Astrocyte (in vitro differentiated cells and primary cell): ENCODE measurements at regions not wholly inside any gene's neighbourhood (a gene's known extent, or its start where the extent isn't known, plus 50 kb on each side); places are given as distances from the start of the nearest gene placed in this dataset.

Experiments used
- DNase-seq: peaks from one replicate; pipeline ENCODE4 v3.0.0-alpha.2; 2010; ENCODE audit warnings: low read depth
- FAIRE-seq: peaks from 2 replicates; lab custom pipeline; 2011; peaks lifted over from hg19 to GRCh38; lab: Jason Lieb, UNC
- H2AFZ ChIP-seq: 2 replicates; pipeline ENCODE4 v1.6.0; 2012; ENCODE audit warnings: low read depth, low read length, inconsistent platforms
- H3K27ac ChIP-seq: 2 replicates; pipeline ENCODE4 v1.5.1; 2011; ENCODE audit warnings: low read depth, low read length, inconsistent platforms
- H3K27me3 ChIP-seq: 2 replicates; pipeline ENCODE4 v1.6.0; 2011; ENCODE audit warnings: low read length, inconsistent platforms; ENCODE audit not compliant: insufficient read depth
- H3K36me3 ChIP-seq: 2 replicates; pipeline ENCODE4 v1.5.1; 2011; ENCODE audit warnings: low read length, inconsistent platforms; ENCODE audit not compliant: insufficient read depth
- H3K4me1 ChIP-seq: 2 replicates; pipeline ENCODE4 v1.5.1; 2011; ENCODE audit warnings: low read length, inconsistent platforms; ENCODE audit not compliant: insufficient read depth
- H3K4me2 ChIP-seq: 2 replicates; pipeline ENCODE4 v1.6.0; 2012; ENCODE audit warnings: low read length, inconsistent platforms
- H3K4me3 ChIP-seq: 2 replicates; pipeline ENCODE4 v1.5.1; 2011; ENCODE audit warnings: low read depth, mild to moderate bottlenecking, low read length, inconsistent platforms; ENCODE audit not compliant: insufficient read depth
- H3K79me2 ChIP-seq: 2 replicates; pipeline ENCODE4 v1.6.0; 2012; ENCODE audit warnings: mild to moderate bottlenecking, low read length, inconsistent platforms; ENCODE audit not compliant: insufficient read depth
- H3K9ac ChIP-seq: 2 replicates; pipeline ENCODE4 v1.6.0; 2012; ENCODE audit warnings: mild to moderate bottlenecking, low read length, inconsistent platforms
- H3K9me3 ChIP-seq: 2 replicates; pipeline ENCODE4 v1.5.1; 2012; ENCODE audit warnings: low read depth, mild to moderate bottlenecking, low read length, inconsistent platforms; ENCODE audit not compliant: insufficient read depth
- H4K20me1 ChIP-seq: 2 replicates; pipeline ENCODE4 v1.6.0; 2012; ENCODE audit warnings: low read length, inconsistent platforms; ENCODE audit not compliant: insufficient read depth
- H3K27ac Mint-ChIP-seq: one replicate; pipeline ENCODE4 v1.8.0; 2021; ENCODE audit warnings: mild to moderate bottlenecking, mixed read lengths; ENCODE audit not compliant: unreplicated experiment
- H3K27me3 Mint-ChIP-seq: one replicate; pipeline ENCODE4 v1.8.0; 2021; ENCODE audit warnings: low read depth, mixed read lengths; ENCODE audit not compliant: unreplicated experiment
- H3K36me3 Mint-ChIP-seq: one replicate; pipeline ENCODE4 v1.8.0; 2021; ENCODE audit warnings: low read depth, mixed read lengths; ENCODE audit not compliant: unreplicated experiment
- H3K4me1 Mint-ChIP-seq: one replicate; pipeline ENCODE4 v1.8.0; 2021; ENCODE audit warnings: low read depth, mixed read lengths; ENCODE audit not compliant: unreplicated experiment
- H3K4me3 Mint-ChIP-seq: one replicate; pipeline ENCODE4 v1.8.0; 2021; ENCODE audit warnings: mild to moderate bottlenecking, moderate library complexity, mixed read lengths; ENCODE audit not compliant: unreplicated experiment
- H3K9me3 Mint-ChIP-seq: one replicate; pipeline ENCODE4 v1.8.0; 2021; ENCODE audit warnings: mild to moderate bottlenecking, mixed read lengths; ENCODE audit not compliant: unreplicated experiment
- EZH2 ChIP-seq: IDR thresholded peaks from 2 replicates; pipeline ENCODE4 v1.6.1; 2012; ENCODE audit warnings: mild to moderate bottlenecking, low read length, inconsistent platforms; ENCODE audit not compliant: insufficient read depth
- TF ChIP-seq, protein P1 (sequence below): IDR thresholded peaks from 2 replicates; pipeline ENCODE4 v1.5.1; 2011; ENCODE audit warnings: low read depth, mild to moderate bottlenecking, inconsistent platforms, low read length, moderate library complexity; ENCODE audit not compliant: insufficient read depth

DNA sequence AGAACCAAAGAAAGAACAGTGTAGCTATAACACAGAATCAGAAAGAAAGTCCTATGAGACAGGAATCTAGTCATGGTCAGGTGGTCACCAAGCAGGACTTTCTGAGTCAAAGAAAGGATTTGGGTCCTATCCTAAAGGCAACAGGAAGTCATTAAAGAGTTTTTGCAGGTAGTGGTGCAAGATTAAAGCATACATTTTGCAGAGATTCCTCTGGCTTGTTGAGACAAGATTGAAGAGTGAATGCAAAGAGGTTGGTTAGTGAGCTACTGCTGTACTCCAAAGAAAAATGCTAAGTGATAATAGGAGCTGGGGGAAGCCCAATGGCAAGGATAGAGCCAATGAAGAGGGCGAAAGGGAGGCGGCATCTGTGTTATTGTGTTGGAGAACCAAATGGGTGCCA lies 300.5 kb upstream of the KIF2A start:
- Histone ChIP-seq H4K20me1 (no peaks in the 10 kb centered on the region), H3K4me1 (no peaks in the 10 kb centered on the region), H3K27ac (no peak overlapping the region), H3K27me3 (no peaks in the 10 kb centered on the region), H3K4me2 (no peak overlapping the region), H3K4me3 (no peak overlapping the region), H3K36me3 (no peaks in the 10 kb centered on the region), H3K79me2 (no peaks in the 10 kb centered on the region), H3K9me3 (no peaks in the 10 kb centered on the region), H2AFZ (no peak overlapping the region), H3K9ac (no peak overlapping the region)
- Mint-ChIP-seq H3K36me3 (no peaks in the 10 kb centered on the region), H3K4me3 (no peak overlapping the region), H3K4me1 (peaks cover 3% of the 10 kb centered on the region), H3K9me3 (peaks cover 7% of the 10 kb centered on the region), H3K27ac (no peak overlapping the region), H3K27me3 (peaks cover 6% of the 10 kb centered on the region)
- FAIRE-seq, result no peak
- TF ChIP-seq, protein P1, sequence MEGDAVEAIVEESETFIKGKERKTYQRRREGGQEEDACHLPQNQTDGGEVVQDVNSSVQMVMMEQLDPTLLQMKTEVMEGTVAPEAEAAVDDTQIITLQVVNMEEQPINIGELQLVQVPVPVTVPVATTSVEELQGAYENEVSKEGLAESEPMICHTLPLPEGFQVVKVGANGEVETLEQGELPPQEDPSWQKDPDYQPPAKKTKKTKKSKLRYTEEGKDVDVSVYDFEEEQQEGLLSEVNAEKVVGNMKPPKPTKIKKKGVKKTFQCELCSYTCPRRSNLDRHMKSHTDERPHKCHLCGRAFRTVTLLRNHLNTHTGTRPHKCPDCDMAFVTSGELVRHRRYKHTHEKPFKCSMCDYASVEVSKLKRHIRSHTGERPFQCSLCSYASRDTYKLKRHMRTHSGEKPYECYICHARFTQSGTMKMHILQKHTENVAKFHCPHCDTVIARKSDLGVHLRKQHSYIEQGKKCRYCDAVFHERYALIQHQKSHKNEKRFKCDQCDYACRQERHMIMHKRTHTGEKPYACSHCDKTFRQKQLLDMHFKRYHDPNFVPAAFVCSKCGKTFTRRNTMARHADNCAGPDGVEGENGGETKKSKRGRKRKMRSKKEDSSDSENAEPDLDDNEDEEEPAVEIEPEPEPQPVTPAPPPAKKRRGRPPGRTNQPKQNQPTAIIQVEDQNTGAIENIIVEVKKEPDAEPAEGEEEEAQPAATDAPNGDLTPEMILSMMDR, result no peak
- no peak for TF ChIP-seq EZH2
- DNase-seq, result no peak

GRCh38 chr5:62007457-62007856 lies 298.5 kb upstream of the KIF2A start:
- Histone ChIP-seq H3K9ac (no peak overlapping the region), H3K9me3 (no peaks in the 10 kb centered on the region), H2AFZ (no peak overlapping the region), H3K36me3 (no peaks in the 10 kb centered on the region), H3K4me2 (no peak overlapping the region), H4K20me1 (no peaks in the 10 kb centered on the region), H3K79me2 (no peaks in the 10 kb centered on the region), H3K4me1 (no peaks in the 10 kb centered on the region), H3K27me3 (peaks cover 2% of the 10 kb centered on the region), H3K4me3 (no peak overlapping the region), H3K27ac (no peak overlapping the region)
- Mint-ChIP-seq H3K4me1 (no peaks in the 10 kb centered on the region), H3K36me3 (no peaks in the 10 kb centered on the region), H3K27me3 (peaks cover 13% of the 10 kb centered on the region), H3K9me3 (peaks cover 5% of the 10 kb centered on the region), H3K27ac (no peak overlapping the region), H3K4me3 (no peak overlapping the region)
- no peak for DNase-seq
- TF ChIP-seq EZH2, result no peak
- TF ChIP-seq, protein P1, result no peak
- no peak for FAIRE-seq

- H3K27ac Mint-ChIP-seq, result no peak overlapping the region
- H3K4me1 ChIP-seq, result no peaks in the 10 kb centered on the region
- H2AFZ ChIP-seq, result no peak overlapping the region
- H3K4me3 Mint-ChIP-seq, result no peak overlapping the region
- H3K36me3 Mint-ChIP-seq, result no peaks in the 10 kb centered on the region
- H4K20me1 ChIP-seq, result no peaks in the 10 kb centered on the region
- FAIRE-seq (no peak), DNase-seq (no peak)
- peaks cover 5% of the 10 kb centered on the region for H3K9me3 Mint-ChIP-seq
- H3K36me3 ChIP-seq, result no peaks in the 10 kb centered on the region
- no peak for TF ChIP-seq EZH2
- TF ChIP-seq, protein P1, result no peak
- no peak overlapping the region for H3K4me2 ChIP-seq
- H3K27me3 Mint-ChIP-seq, result peaks cover 11% of the 10 kb centered on the region
- no peaks in the 10 kb centered on the region for H3K4me1 Mint-ChIP-seq
- H3K9me3 ChIP-seq, result no peaks in the 10 kb centered on the region
- H3K27ac ChIP-seq, result no peak overlapping the region
- H3K27me3 ChIP-seq, result peaks cover 2% of the 10 kb centered on the region
- no peak overlapping the region for H3K9ac ChIP-seq
- H3K4me3 ChIP-seq, result no peak overlapping the region
- H3K79me2 ChIP-seq, result no peaks in the 10 kb centered on the region
Observed at GRCh38 chr5:62011089-62011664, 294.8 kb upstream of the KIF2A start.
